ENCODE measurements at regions not wholly inside any gene's neighbourhood (a gene's known extent, or its start where the extent isn't known, plus 50 kb on each side); places are given as distances from the start of the nearest gene placed in this dataset.
"Not testable (repeated sequence)": the region's sequence is repeated elsewhere in the genome, so short reads cannot be mapped to it uniquely, and the experiment has no call there.

- no peaks in the 10 kb centered on the region for H3K36me3 ChIP-seq (ENCODE audit: insufficient read depth in 1 of 2, low read depth in 1 of 2)
- intact Hi-C loops (cut with DNase I) = no loop called here
Measured at GRCh38 chr1:191432817-191433216, 725.4 kb upstream of the RGS18 start.

DNA sequence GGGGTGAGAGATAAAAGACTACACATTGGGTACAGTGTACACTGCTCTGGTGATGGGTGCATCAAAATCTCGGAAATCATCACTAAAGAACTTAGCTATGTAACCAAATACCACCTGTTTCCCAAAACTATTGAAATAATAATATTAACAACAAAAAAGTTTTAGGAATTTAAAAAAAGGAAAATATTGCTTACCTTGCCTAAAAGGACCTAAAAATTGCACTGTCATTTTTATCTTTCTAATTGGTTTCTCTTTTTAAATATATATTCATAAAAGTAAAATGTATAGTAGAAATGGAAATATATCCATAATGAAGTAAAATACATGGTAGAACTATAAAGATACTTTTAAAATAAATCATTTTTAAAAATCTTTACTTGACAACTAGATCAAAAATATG is 719.3 kb upstream of the RGS18 start:
- no peaks in the 10 kb centered on the region for H3K4me1 ChIP-seq
- no peaks in the 10 kb centered on the region for H3K36me3 ChIP-seq (ENCODE audit: insufficient read depth in 1 of 2, low read depth in 1 of 2)
- H3K27me3 ChIP-seq (ENCODE audit: insufficient read depth in 3 of 3, low read length in 2 of 3) = no peaks in the 10 kb centered on the region
- peaks cover 3% of the 10 kb centered on the region for H3K9me3 ChIP-seq
- no peak overlapping the region for H3K27ac ChIP-seq
- DNase-seq = no peak
- intact Hi-C loops (cut with DNase I) = no loop called here
- TF ChIP-seq, protein P1, sequence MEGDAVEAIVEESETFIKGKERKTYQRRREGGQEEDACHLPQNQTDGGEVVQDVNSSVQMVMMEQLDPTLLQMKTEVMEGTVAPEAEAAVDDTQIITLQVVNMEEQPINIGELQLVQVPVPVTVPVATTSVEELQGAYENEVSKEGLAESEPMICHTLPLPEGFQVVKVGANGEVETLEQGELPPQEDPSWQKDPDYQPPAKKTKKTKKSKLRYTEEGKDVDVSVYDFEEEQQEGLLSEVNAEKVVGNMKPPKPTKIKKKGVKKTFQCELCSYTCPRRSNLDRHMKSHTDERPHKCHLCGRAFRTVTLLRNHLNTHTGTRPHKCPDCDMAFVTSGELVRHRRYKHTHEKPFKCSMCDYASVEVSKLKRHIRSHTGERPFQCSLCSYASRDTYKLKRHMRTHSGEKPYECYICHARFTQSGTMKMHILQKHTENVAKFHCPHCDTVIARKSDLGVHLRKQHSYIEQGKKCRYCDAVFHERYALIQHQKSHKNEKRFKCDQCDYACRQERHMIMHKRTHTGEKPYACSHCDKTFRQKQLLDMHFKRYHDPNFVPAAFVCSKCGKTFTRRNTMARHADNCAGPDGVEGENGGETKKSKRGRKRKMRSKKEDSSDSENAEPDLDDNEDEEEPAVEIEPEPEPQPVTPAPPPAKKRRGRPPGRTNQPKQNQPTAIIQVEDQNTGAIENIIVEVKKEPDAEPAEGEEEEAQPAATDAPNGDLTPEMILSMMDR (IDR thresholded peaks at IDR 0.05) = no peak
- no peak for ATAC-seq
- 69 to 75% (median 71%) methylated on average over 1 of the region's 1 CpG for WGBS, 3 donors
- no peak overlapping the region for H3K4me3 ChIP-seq

More at GRCh38 chr1:191432817-191433216, 725.4 kb upstream of the RGS18 start:
- no peak for ATAC-seq
- no peak for DNase-seq
- Histone ChIP-seq H3K9me3 (no peaks in the 10 kb centered on the region), H3K4me3 (no peak overlapping the region), H3K27ac (no peak overlapping the region), H3K27me3 (ENCODE audit: insufficient read depth in 3 of 3, low read length in 2 of 3) (no peaks in the 10 kb centered on the region), H3K4me1 (no peaks in the 10 kb centered on the region)
- TF ChIP-seq, protein P1 (IDR thresholded peaks at IDR 0.05) = no peak
- whole genome bisulfite sequencing, 3 donors = 59 to 64% (median 59%) methylated on average over 3 of the region's 3 CpGs

DNA sequence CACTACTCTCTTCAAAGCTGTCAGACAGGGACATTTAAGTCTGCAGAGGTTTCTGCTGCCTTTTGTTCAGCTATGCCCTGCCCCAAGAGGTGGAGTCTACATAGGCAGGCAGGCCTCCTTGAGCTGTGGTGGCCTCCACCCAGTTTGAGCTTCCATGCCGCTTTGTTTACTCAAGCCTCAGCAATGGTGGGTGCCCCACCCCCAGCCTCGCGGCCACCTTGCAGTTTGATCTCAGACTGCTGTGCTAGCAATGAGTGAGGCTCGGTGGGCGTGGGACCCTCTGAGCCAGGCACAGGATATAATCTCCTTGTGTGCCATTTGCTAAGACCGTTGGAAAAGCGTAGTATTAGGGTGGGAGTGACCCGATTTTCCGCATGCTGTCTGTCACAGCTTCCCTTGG is 710.0 kb upstream of the RGS18 start:
- intact Hi-C loops (cut with DNase I); H3K4me1 ChIP-seq; H3K4me3 ChIP-seq; DNase-seq; H3K36me3 ChIP-seq (ENCODE audit: insufficient read depth in 1 of 2, low read depth in 1 of 2); H3K9me3 ChIP-seq; H3K27me3 ChIP-seq (ENCODE audit: insufficient read depth in 3 of 3, low read length in 2 of 3); ATAC-seq; H3K27ac ChIP-seq: not testable (repeated sequence)
- WGBS, 3 donors = 93 to 95% (median 94%) methylated on average over 9 of the region's 9 CpGs

DNA sequence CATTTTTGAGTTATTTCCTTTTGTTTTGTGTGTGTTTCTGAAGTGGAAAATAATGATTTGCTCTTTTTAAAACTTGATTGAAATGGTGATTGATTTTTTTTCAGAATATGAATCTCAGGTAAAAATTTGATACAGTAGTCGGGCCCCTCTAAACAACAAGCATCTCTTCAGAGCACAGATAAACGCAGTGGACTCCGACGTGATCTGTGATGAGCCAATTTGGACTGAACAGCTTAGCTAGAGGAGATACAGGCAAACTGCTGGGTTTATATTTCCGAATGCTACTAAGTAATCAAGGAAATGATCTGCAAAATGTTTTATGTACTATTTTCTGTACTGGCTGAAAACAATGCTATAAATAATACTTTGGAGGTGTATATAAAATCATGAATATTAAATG is 705.7 kb upstream of the RGS18 start:
- ATAC-seq = no peak

GRCh38 chr1:191453487-191453886 is 704.8 kb upstream of the RGS18 start:
- no peak for ATAC-seq
- TF ChIP-seq, protein P1 (IDR thresholded peaks at IDR 0.05) = no peak
- Histone ChIP-seq H3K4me1 (no peaks in the 10 kb centered on the region), H3K4me3 (no peak overlapping the region), H3K27ac (no peak overlapping the region), H3K9me3 (no peaks in the 10 kb centered on the region), H3K36me3 (ENCODE audit: insufficient read depth in 1 of 2, low read depth in 1 of 2) (no peaks in the 10 kb centered on the region), H3K27me3 (ENCODE audit: insufficient read depth in 3 of 3, low read length in 2 of 3) (no peaks in the 10 kb centered on the region)
- intact Hi-C loops (cut with DNase I) = no loop called here
- no peak for DNase-seq
- 71 to 75% (median 72%) methylated on average over 2 of the region's 2 CpGs for WGBS, 3 donors

More for the DNA sequence above, 705.7 kb upstream of the RGS18 start:
- WGBS, 3 donors = 82 to 85% (median 85%) methylated on average over 5 of the region's 5 CpGs
- no peak for DNase-seq
- intact Hi-C loops (cut with DNase I) = no loop called here
- H3K4me1 ChIP-seq = no peaks in the 10 kb centered on the region
- TF ChIP-seq, protein P1 (IDR thresholded peaks at IDR 0.05) = no peak
- H3K36me3 ChIP-seq (ENCODE audit: insufficient read depth in 1 of 2, low read depth in 1 of 2) = no peaks in the 10 kb centered on the region
- H3K9me3 ChIP-seq = no peaks in the 10 kb centered on the region
- no peak overlapping the region for H3K4me3 ChIP-seq
- no peaks in the 10 kb centered on the region for H3K27me3 ChIP-seq (ENCODE audit: insufficient read depth in 3 of 3, low read length in 2 of 3)
- H3K27ac ChIP-seq = no peak overlapping the region

Data from psoas muscle (tissue), 7 donors.